ENCODE measurements at regions not wholly inside any gene's neighbourhood (a gene's known extent, or its start where the extent isn't known, plus 50 kb on each side); places are given as distances from the start of the nearest gene placed in this dataset.

DNA sequence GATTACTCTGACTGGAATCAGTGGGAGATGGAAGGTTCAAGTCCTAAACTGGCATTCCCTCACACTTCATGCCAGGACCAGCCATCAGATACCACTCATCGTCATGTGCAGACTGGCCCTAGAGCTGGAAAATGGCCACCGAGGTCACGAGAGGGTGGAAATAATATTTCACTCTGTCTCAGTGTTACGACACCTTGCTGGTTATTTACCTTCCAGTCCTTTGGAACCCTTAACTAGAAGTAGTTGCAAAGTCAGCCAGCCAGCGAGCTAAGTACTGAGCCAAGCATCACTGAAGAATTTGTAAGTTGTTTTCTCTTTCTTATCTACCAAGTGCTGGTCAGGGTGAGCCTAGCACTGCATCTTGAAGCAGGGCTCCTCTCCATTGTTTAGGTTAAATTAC lies 309.9 kb upstream of the RASGRP1 start:
- no peak overlapping the region for H3K27ac ChIP-seq
- TF ChIP-seq, protein P1, sequence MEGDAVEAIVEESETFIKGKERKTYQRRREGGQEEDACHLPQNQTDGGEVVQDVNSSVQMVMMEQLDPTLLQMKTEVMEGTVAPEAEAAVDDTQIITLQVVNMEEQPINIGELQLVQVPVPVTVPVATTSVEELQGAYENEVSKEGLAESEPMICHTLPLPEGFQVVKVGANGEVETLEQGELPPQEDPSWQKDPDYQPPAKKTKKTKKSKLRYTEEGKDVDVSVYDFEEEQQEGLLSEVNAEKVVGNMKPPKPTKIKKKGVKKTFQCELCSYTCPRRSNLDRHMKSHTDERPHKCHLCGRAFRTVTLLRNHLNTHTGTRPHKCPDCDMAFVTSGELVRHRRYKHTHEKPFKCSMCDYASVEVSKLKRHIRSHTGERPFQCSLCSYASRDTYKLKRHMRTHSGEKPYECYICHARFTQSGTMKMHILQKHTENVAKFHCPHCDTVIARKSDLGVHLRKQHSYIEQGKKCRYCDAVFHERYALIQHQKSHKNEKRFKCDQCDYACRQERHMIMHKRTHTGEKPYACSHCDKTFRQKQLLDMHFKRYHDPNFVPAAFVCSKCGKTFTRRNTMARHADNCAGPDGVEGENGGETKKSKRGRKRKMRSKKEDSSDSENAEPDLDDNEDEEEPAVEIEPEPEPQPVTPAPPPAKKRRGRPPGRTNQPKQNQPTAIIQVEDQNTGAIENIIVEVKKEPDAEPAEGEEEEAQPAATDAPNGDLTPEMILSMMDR (conservative IDR thresholded peaks at IDR 0.05; ENCODE audit: low read depth) = no peak
- CTCF ChIA-PET = no interaction called here
- POLR2A ChIA-PET (ENCODE audit: low non-redundant PET) = no interaction called here
- DNase-seq (ENCODE audit: low spot score) = no peak

DNA sequence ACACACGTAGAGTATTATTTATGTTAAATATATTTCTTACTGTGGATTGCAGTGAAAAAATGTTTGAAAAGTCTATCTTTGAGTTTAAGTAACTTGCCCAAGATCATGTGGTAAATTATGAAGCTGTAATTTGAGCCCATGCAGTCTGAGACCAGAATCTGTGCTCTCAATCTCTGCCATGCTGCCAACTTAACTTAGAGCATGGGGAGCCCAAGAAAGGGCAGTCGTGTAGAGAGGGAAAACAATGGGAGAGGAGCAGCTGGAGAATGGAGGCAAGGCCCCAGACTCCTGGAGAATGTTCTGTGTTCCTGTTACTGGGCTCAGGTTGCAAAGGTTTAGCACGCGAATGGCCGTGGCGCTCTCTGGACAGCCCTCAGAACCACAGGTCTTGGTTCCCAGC lies 311.6 kb upstream of the RASGRP1 start:
- DNase-seq (ENCODE audit: low spot score) = no peak
- H3K27ac ChIP-seq = no peak overlapping the region
- TF ChIP-seq, protein P1 (conservative IDR thresholded peaks at IDR 0.05; ENCODE audit: low read depth) = no peak
- POLR2A ChIA-PET (ENCODE audit: low non-redundant PET) = no interaction called here
- CTCF ChIA-PET = no interaction called here

DNA sequence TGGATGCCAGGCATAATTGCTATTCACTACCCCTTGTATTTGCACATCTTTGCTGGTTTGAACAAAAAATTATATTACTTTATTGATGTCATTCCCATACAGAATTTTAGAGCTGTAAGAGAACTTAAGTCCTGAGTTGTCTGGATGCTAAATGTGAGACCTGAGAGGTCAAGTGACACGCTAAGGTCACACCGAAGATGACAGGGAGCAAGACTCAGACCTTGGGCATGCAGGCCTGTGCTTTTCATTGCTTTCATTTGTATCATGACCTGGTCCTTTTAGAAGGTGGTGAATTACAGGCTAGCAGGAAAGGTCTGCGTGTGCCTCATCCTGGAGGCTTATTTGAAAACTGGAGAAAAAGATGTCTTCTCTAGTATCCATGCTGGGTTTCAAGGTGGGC lies 312.0 kb upstream of the RASGRP1 start:
- ChIA-PET CTCF (no interaction called here), POLR2A (ENCODE audit: low non-redundant PET) (no interaction called here)
- H3K27ac ChIP-seq = no peak overlapping the region
- TF ChIP-seq, protein P1 (conservative IDR thresholded peaks at IDR 0.05; ENCODE audit: low read depth) = no peak
- DNase-seq (ENCODE audit: low spot score) = no peak

DNA sequence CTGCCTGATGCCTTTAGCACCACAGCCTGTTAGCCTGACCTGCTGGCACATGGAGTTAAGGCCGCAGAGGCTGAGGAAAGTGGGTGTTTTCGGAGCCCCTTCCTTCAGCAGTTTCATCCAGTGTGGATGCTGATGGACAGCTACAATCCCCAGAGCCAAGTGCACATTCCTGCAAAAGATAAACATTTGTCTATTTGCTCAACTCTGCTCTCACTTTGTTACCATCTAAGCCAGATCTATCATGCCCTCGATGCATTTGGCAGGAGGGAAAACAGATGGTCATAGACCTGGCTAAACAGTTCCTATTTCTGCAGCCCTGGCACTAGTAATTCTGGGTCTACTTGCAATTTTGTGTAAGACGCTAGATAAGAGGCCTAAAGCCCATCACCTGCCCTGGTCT lies 312.9 kb upstream of the RASGRP1 start:
- DNase-seq (ENCODE audit: low spot score) = no peak
- ChIA-PET CTCF (no interaction called here), POLR2A (ENCODE audit: low non-redundant PET) (no interaction called here)
- no peak overlapping the region for H3K27ac ChIP-seq
- TF ChIP-seq, protein P1 (conservative IDR thresholded peaks at IDR 0.05; ENCODE audit: low read depth) = no peak

DNA sequence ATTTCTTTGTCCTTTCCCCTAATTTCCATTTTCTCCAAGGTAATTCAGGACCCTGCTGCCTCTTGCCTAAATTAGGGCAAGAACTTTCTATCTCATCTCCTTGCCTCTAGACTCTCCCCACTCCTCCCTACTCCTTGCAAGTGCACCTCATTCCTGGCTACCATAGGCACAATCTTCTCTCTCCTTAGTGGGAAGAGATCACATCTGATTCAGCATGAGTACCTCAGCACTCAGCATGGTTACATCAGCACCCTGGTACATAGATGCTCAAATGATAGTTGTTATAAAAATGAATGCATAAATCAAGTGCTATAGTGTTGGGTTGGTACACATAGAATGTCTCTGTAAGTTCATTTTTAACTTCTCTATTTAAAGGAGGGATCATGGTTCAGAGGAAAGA lies 313.4 kb upstream of the RASGRP1 start:
- POLR2A ChIA-PET (ENCODE audit: low non-redundant PET) = no interaction called here
- no peak overlapping the region for H3K27ac ChIP-seq
- DNase-seq (ENCODE audit: low spot score) = no peak
- CTCF ChIA-PET = no interaction called here
- TF ChIP-seq, protein P1 (conservative IDR thresholded peaks at IDR 0.05; ENCODE audit: low read depth) = no peak

DNA sequence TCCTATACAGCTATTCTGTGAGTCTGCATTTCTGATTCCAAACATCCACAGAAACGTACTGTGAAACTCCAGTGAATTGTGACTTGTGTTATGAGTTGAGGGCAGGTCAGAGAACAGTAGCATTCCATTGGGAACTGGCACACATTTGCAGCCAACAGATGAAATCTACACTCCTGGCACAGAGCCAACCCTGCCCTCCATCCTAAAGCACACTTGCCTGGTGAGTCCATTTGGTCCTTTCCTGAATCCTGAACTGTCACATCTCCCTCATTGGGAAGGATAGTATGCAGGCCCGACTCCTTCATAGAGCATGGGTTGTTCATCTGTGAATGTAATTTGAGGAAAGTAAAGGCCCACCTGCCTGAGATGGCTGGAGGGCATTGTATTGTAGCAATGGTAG lies 314.3 kb upstream of the RASGRP1 start:
- no peak for DNase-seq (ENCODE audit: low spot score)
- no peak overlapping the region for H3K27ac ChIP-seq
- ChIA-PET CTCF (no interaction called here), POLR2A (ENCODE audit: low non-redundant PET) (no interaction called here)
- TF ChIP-seq, protein P1 (conservative IDR thresholded peaks at IDR 0.05; ENCODE audit: low read depth) = no peak

DNA sequence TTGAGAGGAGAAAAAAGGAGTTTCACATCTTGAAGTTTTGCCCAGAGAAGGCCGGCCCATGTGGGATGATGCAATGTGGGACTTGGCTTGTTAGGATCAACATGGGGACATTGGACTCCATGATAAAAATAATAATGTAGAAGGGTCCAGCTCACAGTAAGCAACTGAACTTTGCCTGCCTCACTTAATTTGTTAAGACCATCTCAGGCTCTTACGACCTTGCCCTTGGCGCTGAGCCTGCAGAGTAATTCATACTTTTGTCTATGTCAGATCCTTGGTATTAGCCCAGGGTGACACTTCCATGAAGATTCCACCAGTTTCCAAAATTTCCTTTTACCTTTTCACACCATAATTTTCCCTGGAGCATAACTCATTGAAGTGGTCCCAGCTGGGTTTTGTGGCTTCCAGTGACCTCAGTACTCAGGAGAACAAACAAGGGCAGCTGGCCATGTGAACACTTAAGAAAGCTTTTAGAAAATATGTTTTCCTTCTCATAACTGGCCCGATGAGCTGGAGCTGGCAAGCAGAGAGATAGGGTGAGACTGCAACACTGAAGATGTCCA lies 315.4 kb upstream of the RASGRP1 start:
- ChIA-PET POLR2A (ENCODE audit: low non-redundant PET) (no interaction called here), CTCF (interaction anchor here (0.6 kb wide), 1 partner anchor 165 kb away, joined by 3 read pairs; no protein-coding TSS in a partner anchor)
- TF ChIP-seq, protein P1 (conservative IDR thresholded peaks at IDR 0.05; ENCODE audit: low read depth) = no peak
- no peak overlapping the region for H3K27ac ChIP-seq
- no peak for DNase-seq (ENCODE audit: low spot score)

All from RWPE1 (cell line).